22Rv1 (cell line): ENCODE measurements at regions not wholly inside any gene's neighbourhood (a gene's known extent, or its start where the extent isn't known, plus 50 kb on each side); places are given as distances from the start of the nearest gene placed in this dataset.

ENCODE experiments used
- H3K27ac ChIP-seq: fragments of 450-650 bp; 2 replicates; pipeline ENCODE4 v1.5.1; 2017
- ZFX ChIP-seq: fragments of 450-650 bp; IDR thresholded peaks from 2 replicates; pipeline ENCODE4 v1.6.1; 2017; ENCODE audit warnings: antibody characterized with exemption, borderline replicate concordance
- TF ChIP-seq, protein P1 (sequence below): fragments of 450-650 bp; IDR thresholded peaks from 2 replicates; pipeline ENCODE4 v1.5.1; 2017; ENCODE audit warnings: mild to moderate bottlenecking

DNA sequence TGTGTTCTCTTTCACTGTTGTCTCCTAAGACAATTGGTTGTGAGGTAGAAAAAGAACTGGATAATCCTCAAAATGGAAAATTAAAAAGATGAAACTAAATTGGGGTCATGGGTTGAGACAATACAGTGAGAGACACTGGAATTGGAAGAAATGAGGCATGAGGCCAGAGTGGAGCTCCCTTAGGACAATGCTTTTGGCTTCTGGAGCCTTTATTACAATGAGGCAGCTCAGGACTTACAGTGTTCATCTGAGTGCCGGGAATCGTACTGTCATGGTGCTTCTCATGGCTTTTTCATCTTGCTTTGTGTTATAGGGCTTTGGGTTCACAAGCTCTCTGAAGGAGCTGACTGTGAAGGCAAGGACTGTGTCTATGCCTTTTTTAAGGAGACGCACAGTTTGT lies 293.5 kb downstream of the SOX2 start:
- TF ChIP-seq, protein P1, sequence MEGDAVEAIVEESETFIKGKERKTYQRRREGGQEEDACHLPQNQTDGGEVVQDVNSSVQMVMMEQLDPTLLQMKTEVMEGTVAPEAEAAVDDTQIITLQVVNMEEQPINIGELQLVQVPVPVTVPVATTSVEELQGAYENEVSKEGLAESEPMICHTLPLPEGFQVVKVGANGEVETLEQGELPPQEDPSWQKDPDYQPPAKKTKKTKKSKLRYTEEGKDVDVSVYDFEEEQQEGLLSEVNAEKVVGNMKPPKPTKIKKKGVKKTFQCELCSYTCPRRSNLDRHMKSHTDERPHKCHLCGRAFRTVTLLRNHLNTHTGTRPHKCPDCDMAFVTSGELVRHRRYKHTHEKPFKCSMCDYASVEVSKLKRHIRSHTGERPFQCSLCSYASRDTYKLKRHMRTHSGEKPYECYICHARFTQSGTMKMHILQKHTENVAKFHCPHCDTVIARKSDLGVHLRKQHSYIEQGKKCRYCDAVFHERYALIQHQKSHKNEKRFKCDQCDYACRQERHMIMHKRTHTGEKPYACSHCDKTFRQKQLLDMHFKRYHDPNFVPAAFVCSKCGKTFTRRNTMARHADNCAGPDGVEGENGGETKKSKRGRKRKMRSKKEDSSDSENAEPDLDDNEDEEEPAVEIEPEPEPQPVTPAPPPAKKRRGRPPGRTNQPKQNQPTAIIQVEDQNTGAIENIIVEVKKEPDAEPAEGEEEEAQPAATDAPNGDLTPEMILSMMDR: no peak
- no peak for TF ChIP-seq ZFX

DNA sequence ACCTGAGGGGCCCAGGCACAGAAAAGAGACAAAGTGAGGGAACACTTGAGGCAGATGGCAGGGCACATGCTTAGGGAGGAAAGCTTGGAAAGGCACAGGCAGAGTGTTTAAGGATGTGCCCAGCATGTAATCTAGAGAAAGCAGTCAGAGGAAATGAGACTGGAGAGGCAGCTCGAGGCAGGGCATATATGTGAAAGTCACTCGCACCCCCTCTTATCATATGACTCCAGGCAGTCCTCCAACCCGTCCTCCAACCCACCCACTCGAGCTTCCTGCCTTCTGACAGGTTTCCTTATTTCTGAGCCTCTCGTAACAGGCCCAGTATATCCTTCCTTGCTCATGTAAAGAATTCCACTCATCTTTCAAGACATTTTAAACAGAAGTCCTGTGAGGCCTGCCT lies 294.0 kb downstream of the SOX2 start:
- no peak overlapping the region for H3K27ac ChIP-seq
- TF ChIP-seq, protein P1: no peak
- TF ChIP-seq ZFX: no peak

More for the DNA sequence above, 293.5 kb downstream of the SOX2 start:
- H3K27ac ChIP-seq: no peak overlapping the region

DNA sequence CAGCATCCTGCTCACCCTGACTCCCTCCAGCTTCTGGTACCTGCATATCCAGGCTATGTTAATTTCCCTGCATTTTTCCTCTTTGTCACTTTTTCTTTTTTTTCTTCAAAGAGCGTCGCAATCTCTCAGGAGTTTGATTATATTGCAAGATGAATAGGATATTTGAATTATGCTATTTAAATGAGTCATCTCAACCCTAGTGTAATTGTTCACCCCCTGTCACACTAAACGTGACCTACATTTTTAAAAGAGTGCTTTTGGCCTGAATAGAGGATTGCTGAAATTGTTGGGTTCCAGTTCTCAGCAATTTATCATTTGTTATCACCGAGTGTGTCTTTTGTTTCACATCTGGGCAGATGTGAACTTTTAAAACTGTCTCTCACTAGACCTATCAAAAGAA lies 294.7 kb downstream of the SOX2 start:
- H3K27ac ChIP-seq: no peak overlapping the region
- TF ChIP-seq, protein P1: no peak

DNA sequence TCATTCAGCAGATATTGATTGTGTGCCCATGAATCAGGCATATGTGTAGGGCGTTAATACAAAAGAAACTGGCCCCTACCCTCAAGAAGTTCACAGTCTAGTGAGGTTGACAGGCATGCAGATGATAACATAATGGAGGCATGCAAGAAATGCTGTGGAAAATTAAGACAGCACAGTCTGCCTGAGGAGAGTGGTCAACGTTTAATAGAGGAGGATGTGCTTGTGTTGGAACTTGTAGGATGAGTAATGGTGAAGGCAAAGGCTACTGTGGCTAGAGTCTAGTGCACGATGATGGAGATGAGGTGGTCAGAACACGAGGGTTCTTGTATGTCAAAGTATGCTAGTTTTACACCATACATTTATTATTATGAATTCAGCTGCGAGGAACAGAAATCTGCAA lies 295.7 kb downstream of the SOX2 start:
- TF ChIP-seq ZFX: no peak
- TF ChIP-seq, protein P1: no peak

DNA sequence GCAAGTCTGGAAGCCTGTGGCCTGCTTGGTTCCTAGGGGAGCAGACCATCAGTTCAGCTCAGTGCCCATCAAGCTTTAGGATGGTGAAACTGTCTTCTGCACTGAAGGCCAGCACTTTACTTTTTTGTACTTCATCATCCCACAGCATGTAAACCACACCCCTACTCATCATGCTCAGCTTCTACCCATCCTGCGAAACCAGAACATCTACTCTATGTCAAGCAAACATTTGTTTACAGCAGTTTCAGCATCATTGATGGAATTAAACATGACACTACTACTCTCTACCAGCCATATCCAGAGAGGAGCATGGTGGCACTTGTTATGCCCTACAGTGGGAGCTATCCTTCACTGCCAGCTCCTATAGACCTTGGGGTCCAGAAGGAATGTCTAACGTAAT lies 306.6 kb downstream of the SOX2 start:
- TF ChIP-seq, protein P1: no peak
- TF ChIP-seq ZFX: no peak
- H3K27ac ChIP-seq: no peak overlapping the region

More for the DNA sequence above, 295.7 kb downstream of the SOX2 start:
- no peak overlapping the region for H3K27ac ChIP-seq

DNA sequence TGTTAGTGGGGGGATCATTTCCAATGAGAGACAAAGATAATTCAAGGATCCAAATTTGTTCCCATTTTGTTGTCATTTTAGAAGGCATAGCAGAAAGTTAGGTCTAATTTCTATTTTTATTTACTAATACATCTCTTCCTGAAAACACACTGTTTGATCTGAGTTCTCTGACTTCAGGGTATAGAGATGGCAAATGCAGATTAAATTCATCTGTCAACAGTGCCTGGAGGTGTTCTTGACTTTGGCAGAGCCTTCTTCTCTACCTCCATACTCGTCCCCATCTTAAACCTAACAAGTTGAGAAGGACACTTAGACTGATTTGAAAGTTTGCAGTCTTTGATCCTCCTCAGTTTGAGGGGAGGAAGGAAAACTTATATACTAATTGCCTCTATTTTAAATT lies 308.2 kb downstream of the SOX2 start:
- TF ChIP-seq ZFX: no peak
- TF ChIP-seq, protein P1: no peak
- H3K27ac ChIP-seq: no peak overlapping the region; the same call in 1 of the 2 replicates

DNA sequence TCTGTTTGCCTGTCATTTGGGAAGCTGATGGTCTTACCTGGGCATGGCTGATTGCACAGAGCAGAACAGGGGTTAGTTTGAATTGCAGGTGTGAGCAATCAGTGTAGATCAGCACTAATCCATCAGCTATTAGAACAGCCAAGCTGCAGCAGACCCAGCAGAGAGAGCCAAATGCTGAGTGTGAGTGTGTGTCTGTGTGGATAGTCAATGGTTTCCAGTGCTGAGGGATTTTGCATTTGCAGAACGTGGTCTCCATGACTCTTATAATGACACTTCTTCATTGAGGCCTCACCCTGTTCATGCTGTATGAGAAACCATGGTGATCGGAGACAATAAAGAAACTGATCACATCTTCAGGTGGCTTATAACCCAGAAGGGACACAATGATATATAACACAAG lies 312.1 kb downstream of the SOX2 start:
- TF ChIP-seq ZFX: no peak
- TF ChIP-seq, protein P1: no peak
- H3K27ac ChIP-seq: no peak overlapping the region
